SW480 (cell line): ENCODE measurements at regions not wholly inside any gene's neighbourhood (a gene's known extent, or its start where the extent isn't known, plus 50 kb on each side); places are given as distances from the start of the nearest gene placed in this dataset.
"Not testable (repeated sequence)": the region's sequence is repeated elsewhere in the genome, so short reads cannot be mapped to it uniquely, and the experiment has no call there.

Source experiments
- DNase-seq: peaks from one replicate; pipeline ENCODE4 v3.0.0-alpha.2; 2016; ENCODE audit warnings: low spot score

GRCh38 chr9:82116556-82116955 lies 128.0 kb downstream of the SPATA31D1 start:
- DNase-seq = no peak

- no peak for DNase-seq
These were observed 128.6 kb downstream of the SPATA31D1 start for GRCh38 chr9:82117026-82117811.

GRCh38 chr9:82122731-82123130 lies 134.2 kb downstream of the SPATA31D1 start:
- no peak for DNase-seq

- DNase-seq = no peak
These were observed 135.5 kb downstream of the SPATA31D1 start for GRCh38 chr9:82124090-82124489.

GRCh38 chr9:82126256-82126655 lies 137.7 kb downstream of the SPATA31D1 start:
- no peak for DNase-seq

GRCh38 chr9:82127465-82127864 lies 138.9 kb downstream of the SPATA31D1 start:
- DNase-seq = no peak

- no peak for DNase-seq
These were observed 139.6 kb downstream of the SPATA31D1 start for GRCh38 chr9:82128011-82128696.

- DNase-seq = no peak
These were observed 141.1 kb downstream of the SPATA31D1 start for GRCh38 chr9:82129708-82130107.

GRCh38 chr9:82130331-82131042 lies 141.9 kb downstream of the SPATA31D1 start:
- DNase-seq = no peak

- no peak for DNase-seq
These were observed 142.5 kb downstream of the SPATA31D1 start for GRCh38 chr9:82131072-82131471.

GRCh38 chr9:82132024-82132423 lies 143.5 kb downstream of the SPATA31D1 start:
- no peak for DNase-seq

GRCh38 chr9:82134010-82134409 lies 145.4 kb downstream of the SPATA31D1 start:
- no peak for DNase-seq

GRCh38 chr9:82135106-82135505 lies 146.5 kb downstream of the SPATA31D1 start:
- DNase-seq = no peak

- DNase-seq = not testable (repeated sequence)
These were observed 149.5 kb downstream of the SPATA31D1 start for GRCh38 chr9:82138081-82138480.

- no peak for DNase-seq
These were observed 151.9 kb downstream of the SPATA31D1 start for GRCh38 chr9:82140471-82140870.

- DNase-seq = no peak
These were observed 156.2 kb downstream of the SPATA31D1 start for GRCh38 chr9:82144803-82145202.

- DNase-seq = no peak
These were observed 158.1 kb downstream of the SPATA31D1 start for GRCh38 chr9:82146677-82147076.

- DNase-seq = no peak
These were observed 159.3 kb downstream of the SPATA31D1 start for GRCh38 chr9:82147798-82148425.

GRCh38 chr9:82148426-82148810 lies 159.8 kb downstream of the SPATA31D1 start:
- no peak for DNase-seq

GRCh38 chr9:82148901-82149461 lies 160.4 kb downstream of the SPATA31D1 start:
- DNase-seq = no peak

GRCh38 chr9:82149501-82149946 lies 161.0 kb downstream of the SPATA31D1 start:
- no peak for DNase-seq

GRCh38 chr9:82152181-82152580 lies 163.6 kb downstream of the SPATA31D1 start:
- DNase-seq = no peak
